ENCODE measurements at regions not wholly inside any gene's neighbourhood (a gene's known extent, or its start where the extent isn't known, plus 50 kb on each side); places are given as distances from the start of the nearest gene placed in this dataset.
"Not testable (repeated sequence)": the region's sequence is repeated elsewhere in the genome, so short reads cannot be mapped to it uniquely, and the experiment has no call there.

- no peak for DNase-seq (ENCODE audit: low spot score)
These were observed 57.1 kb upstream of the KIF2B start for GRCh38 chr17:53765609-53766008.

- no peak for DNase-seq (ENCODE audit: low spot score)
These were observed 57.6 kb upstream of the KIF2B start for GRCh38 chr17:53765129-53765528.

- no peak for DNase-seq (ENCODE audit: low spot score)
These were observed 65.2 kb upstream of the KIF2B start for GRCh38 chr17:53757559-53757958.

GRCh38 chr17:53757116-53757515, 65.6 kb upstream of the KIF2B start:
- DNase-seq (ENCODE audit: low spot score), result not testable (repeated sequence)

GRCh38 chr17:53749178-53749577, 73.5 kb upstream of the KIF2B start:
- DNase-seq (ENCODE audit: low spot score), result no peak

GRCh38 chr17:53748159-53748820, 74.4 kb upstream of the KIF2B start:
- DNase-seq (ENCODE audit: low spot score), result not testable (repeated sequence)

- no peak for DNase-seq (ENCODE audit: low spot score)
These were observed 82.4 kb upstream of the KIF2B start for GRCh38 chr17:53740312-53740711.

- no peak for DNase-seq (ENCODE audit: low spot score)
These were observed 86.0 kb upstream of the KIF2B start for GRCh38 chr17:53736516-53737240.

GRCh38 chr17:53724726-53725125, 98.0 kb upstream of the KIF2B start:
- no peak for DNase-seq (ENCODE audit: low spot score)

- no peak for DNase-seq (ENCODE audit: low spot score)
These were observed 100.3 kb upstream of the KIF2B start for GRCh38 chr17:53722407-53722806.

- DNase-seq (ENCODE audit: low spot score), result no peak
These were observed 101.6 kb upstream of the KIF2B start for GRCh38 chr17:53721101-53721500.

GRCh38 chr17:53719229-53719628, 103.5 kb upstream of the KIF2B start:
- DNase-seq (ENCODE audit: low spot score), result no peak

- DNase-seq (ENCODE audit: low spot score), result no peak
These were observed 115.2 kb upstream of the KIF2B start for GRCh38 chr17:53707566-53707965.

GRCh38 chr17:53696286-53696685, 126.4 kb upstream of the KIF2B start:
- DNase-seq (ENCODE audit: low spot score), result no peak

- DNase-seq (ENCODE audit: low spot score), result no peak
These were observed 135.4 kb upstream of the KIF2B start for GRCh38 chr17:53687324-53687723.

- DNase-seq (ENCODE audit: low spot score), result no peak
These were observed 142.0 kb upstream of the KIF2B start for GRCh38 chr17:53680745-53681144.

- DNase-seq (ENCODE audit: low spot score), result no peak
These were observed 153.9 kb upstream of the KIF2B start for GRCh38 chr17:53668854-53669253.

GRCh38 chr17:53662608-53663007, 160.1 kb upstream of the KIF2B start:
- DNase-seq (ENCODE audit: low spot score), result no peak

- no peak for DNase-seq (ENCODE audit: low spot score)
These were observed 163.5 kb upstream of the KIF2B start for GRCh38 chr17:53659181-53659580.

- no peak for DNase-seq (ENCODE audit: low spot score)
These were observed 167.1 kb upstream of the KIF2B start for GRCh38 chr17:53655591-53655990.

- no peak for DNase-seq (ENCODE audit: low spot score)
These were observed 173.5 kb upstream of the KIF2B start for GRCh38 chr17:53649201-53649600.

GRCh38 chr17:53646835-53647234, 175.9 kb upstream of the KIF2B start:
- DNase-seq (ENCODE audit: low spot score), result no peak

GRCh38 chr17:53640808-53641207, 181.9 kb upstream of the KIF2B start:
- no peak for DNase-seq (ENCODE audit: low spot score)

- DNase-seq (ENCODE audit: low spot score), result no peak
These were observed 187.3 kb upstream of the KIF2B start for GRCh38 chr17:53635444-53635843.
